Ishikawa (cell line): ENCODE measurements at regions not wholly inside any gene's neighbourhood (a gene's known extent, or its start where the extent isn't known, plus 50 kb on each side); places are given as distances from the start of the nearest gene placed in this dataset.

Experiments
- CEBPB ChIP-seq: IDR thresholded peaks from 2 replicates; pipeline ENCODE4 v1.6.1; 2012
- CREB1 ChIP-seq: IDR thresholded peaks from 2 replicates; pipeline ENCODE4 v1.6.1; 2012; ENCODE audit warnings: low read depth
- EGR1 ChIP-seq: IDR thresholded peaks from 2 replicates; pipeline ENCODE4 v1.6.1; 2012
- EP300 ChIP-seq: IDR thresholded peaks from 2 replicates; pipeline ENCODE4 v1.6.1; 2012; ENCODE audit warnings: borderline replicate concordance
- FOXM1 ChIP-seq: IDR thresholded peaks from 2 replicates; pipeline ENCODE4 v1.6.1; 2012; ENCODE audit warnings: low read depth, borderline replicate concordance
- NFIC ChIP-seq: IDR thresholded peaks from 2 replicates; pipeline ENCODE4 v1.6.1; 2012
- RAD21 ChIP-seq: IDR thresholded peaks from 2 replicates; pipeline ENCODE4 v1.6.1; 2012; ENCODE audit warnings: low read depth
- TAF1 ChIP-seq: IDR thresholded peaks from 2 replicates; pipeline ENCODE4 v1.6.1; 2012; ENCODE audit warnings: low read depth, mild to moderate bottlenecking
- TCF12 ChIP-seq: IDR thresholded peaks from 2 replicates; pipeline ENCODE4 v1.6.1; 2012; ENCODE audit warnings: low read depth
- TEAD4 ChIP-seq: IDR thresholded peaks from 2 replicates; pipeline ENCODE4 v1.6.1; 2012
- YY1 ChIP-seq: IDR thresholded peaks from 2 replicates; pipeline ENCODE4 v1.6.1; 2012; ENCODE audit warnings: low read depth
- ZBTB7A ChIP-seq: IDR thresholded peaks from 2 replicates; pipeline ENCODE4 v1.6.1; 2012; ENCODE audit warnings: low read depth
- TF ChIP-seq, protein P1 (sequence below): IDR thresholded peaks from 2 replicates; pipeline ENCODE4 v1.6.1; 2012; ENCODE audit warnings: low read depth, mild to moderate bottlenecking
- TF ChIP-seq, protein P2 (sequence below): IDR thresholded peaks from 2 replicates; pipeline ENCODE4 v1.6.1; 2012
- TF ChIP-seq, protein P3 (sequence below): IDR thresholded peaks from 2 replicates; pipeline ENCODE4 v1.6.1; 2012

DNA sequence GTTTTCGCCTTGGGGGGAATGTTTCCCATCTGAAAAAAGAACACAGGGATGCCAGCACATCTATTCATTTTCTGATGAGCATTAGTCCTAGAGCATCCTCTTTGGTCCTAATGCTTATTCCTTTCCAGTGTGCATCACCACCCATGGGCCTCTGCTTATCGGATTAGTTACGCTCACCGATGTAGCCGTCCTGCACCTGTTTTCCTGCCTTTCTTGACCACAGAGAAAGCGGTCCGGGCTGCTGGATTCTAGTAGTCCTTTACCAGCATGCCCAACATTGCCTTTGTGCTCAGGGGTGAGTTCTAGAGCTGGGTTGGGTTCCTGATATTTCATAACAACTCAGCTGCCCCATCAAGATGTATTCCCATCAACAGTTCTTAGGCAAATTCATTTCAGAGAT, 2084.5 kb upstream of the C9orf72 start:
- TF ChIP-seq NFIC, result no peak
- no peak for TF ChIP-seq RAD21
- TF ChIP-seq EP300, result no peak
- TF ChIP-seq TCF12, result no peak
- no peak for TF ChIP-seq CREB1
- TF ChIP-seq TEAD4, result no peak
- TF ChIP-seq, protein P1, sequence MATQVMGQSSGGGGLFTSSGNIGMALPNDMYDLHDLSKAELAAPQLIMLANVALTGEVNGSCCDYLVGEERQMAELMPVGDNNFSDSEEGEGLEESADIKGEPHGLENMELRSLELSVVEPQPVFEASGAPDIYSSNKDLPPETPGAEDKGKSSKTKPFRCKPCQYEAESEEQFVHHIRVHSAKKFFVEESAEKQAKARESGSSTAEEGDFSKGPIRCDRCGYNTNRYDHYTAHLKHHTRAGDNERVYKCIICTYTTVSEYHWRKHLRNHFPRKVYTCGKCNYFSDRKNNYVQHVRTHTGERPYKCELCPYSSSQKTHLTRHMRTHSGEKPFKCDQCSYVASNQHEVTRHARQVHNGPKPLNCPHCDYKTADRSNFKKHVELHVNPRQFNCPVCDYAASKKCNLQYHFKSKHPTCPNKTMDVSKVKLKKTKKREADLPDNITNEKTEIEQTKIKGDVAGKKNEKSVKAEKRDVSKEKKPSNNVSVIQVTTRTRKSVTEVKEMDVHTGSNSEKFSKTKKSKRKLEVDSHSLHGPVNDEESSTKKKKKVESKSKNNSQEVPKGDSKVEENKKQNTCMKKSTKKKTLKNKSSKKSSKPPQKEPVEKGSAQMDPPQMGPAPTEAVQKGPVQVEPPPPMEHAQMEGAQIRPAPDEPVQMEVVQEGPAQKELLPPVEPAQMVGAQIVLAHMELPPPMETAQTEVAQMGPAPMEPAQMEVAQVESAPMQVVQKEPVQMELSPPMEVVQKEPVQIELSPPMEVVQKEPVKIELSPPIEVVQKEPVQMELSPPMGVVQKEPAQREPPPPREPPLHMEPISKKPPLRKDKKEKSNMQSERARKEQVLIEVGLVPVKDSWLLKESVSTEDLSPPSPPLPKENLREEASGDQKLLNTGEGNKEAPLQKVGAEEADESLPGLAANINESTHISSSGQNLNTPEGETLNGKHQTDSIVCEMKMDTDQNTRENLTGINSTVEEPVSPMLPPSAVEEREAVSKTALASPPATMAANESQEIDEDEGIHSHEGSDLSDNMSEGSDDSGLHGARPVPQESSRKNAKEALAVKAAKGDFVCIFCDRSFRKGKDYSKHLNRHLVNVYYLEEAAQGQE, result no peak
- TF ChIP-seq TAF1, result no peak
- TF ChIP-seq EGR1, result no peak
- TF ChIP-seq, protein P2, sequence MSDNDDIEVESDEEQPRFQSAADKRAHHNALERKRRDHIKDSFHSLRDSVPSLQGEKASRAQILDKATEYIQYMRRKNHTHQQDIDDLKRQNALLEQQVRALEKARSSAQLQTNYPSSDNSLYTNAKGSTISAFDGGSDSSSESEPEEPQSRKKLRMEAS, result no peak
- TF ChIP-seq FOXM1, result no peak
- TF ChIP-seq CEBPB, result no peak

DNA sequence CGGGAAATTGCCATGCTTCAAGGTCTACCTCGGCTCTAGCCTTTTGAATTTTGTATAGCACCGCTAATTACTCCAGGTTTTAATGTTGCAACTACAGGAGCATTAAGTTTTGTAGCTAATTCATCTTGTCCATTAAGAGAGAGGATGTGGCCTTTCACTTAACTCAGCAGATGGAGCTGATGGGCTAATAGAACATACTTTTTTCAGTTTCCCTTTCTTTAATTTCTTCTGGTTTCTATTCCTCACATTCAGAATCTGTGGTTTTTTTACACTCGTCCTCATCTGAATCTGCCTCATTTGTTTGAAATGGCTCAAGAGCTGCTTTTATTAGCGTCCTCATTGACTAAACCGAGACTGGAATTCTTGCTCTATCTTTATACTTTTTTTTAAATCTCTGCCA, 2085.7 kb upstream of the C9orf72 start:
- TF ChIP-seq YY1, result no peak
- no peak for TF ChIP-seq TEAD4
- TF ChIP-seq RAD21, result no peak
- no peak for TF ChIP-seq TCF12
- TF ChIP-seq ZBTB7A, result no peak
- TF ChIP-seq, protein P3, sequence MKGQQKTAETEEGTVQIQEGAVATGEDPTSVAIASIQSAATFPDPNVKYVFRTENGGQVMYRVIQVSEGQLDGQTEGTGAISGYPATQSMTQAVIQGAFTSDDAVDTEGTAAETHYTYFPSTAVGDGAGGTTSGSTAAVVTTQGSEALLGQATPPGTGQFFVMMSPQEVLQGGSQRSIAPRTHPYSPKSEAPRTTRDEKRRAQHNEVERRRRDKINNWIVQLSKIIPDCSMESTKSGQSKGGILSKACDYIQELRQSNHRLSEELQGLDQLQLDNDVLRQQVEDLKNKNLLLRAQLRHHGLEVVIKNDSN, result no peak
- TF ChIP-seq EP300, result no peak

DNA sequence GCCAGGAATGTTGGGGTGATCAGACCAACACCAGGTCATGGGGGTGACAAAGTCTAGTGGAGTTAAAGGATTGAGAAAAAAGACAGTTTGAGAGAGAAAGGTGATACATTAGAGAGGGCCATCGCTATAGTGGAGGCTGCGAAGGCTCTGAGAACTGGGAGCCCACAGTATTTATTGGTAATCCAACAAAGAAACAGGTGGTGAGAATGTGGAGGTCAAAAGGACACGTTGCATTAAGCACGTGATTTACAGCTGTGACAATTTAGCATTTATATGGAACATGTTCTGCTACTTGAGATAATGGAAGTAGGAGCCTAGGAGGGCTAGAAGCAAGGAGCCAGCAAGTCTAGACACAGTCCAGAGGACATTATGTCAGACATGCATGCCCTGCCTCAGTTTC, 2086.5 kb upstream of the C9orf72 start:
- TF ChIP-seq, protein P3, result no peak
- TF ChIP-seq YY1 (no peak), CREB1 (no peak), TEAD4 (no peak), NFIC (no peak), ZBTB7A (no peak), EGR1 (no peak), TAF1 (no peak), TCF12 (no peak), FOXM1 (no peak), RAD21 (no peak), EP300 (no peak), CEBPB (no peak)
- TF ChIP-seq, protein P1, result no peak

- TF ChIP-seq ZBTB7A (no peak), TAF1 (no peak), CREB1 (no peak), EGR1 (no peak)
- TF ChIP-seq, protein P2, result no peak
Observed at GRCh38 chr9:29668732-29669131, 2095.5 kb upstream of the C9orf72 start.

GRCh38 chr9:29669613-29670012, 2096.3 kb upstream of the C9orf72 start:
- TF ChIP-seq, protein P2, result no peak
- no peak for TF ChIP-seq TAF1
- no peak for TF ChIP-seq YY1
- TF ChIP-seq, protein P3, result no peak
- no peak for TF ChIP-seq TCF12
- TF ChIP-seq TEAD4, result no peak
- TF ChIP-seq FOXM1, result no peak
- TF ChIP-seq CEBPB, result no peak

DNA sequence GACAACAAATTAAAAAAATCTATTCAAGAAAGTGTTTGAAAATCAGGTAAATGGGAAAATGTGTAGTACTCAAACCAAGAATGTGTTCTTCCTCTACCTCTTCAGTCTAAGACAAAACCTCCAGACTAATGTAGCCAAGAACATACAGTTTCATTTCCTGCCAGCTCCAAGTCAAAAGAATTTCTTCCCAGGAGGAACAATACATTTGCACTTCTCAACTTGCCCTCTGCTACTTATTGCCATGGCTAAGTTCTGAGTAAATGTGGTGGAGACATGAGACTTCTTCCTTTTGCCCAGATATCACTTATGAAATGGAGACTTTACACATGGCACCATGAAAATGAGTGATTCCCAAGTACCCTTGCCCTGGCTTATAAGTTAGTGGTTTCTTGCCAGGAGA, 2112.2 kb upstream of the C9orf72 start:
- TF ChIP-seq EGR1 (no peak), RAD21 (no peak), TEAD4 (no peak), EP300 (no peak), TCF12 (no peak), YY1 (no peak), FOXM1 (no peak), NFIC (no peak), CEBPB (no peak), TAF1 (no peak), CREB1 (no peak), ZBTB7A (no peak)
- TF ChIP-seq, protein P2, result no peak
- TF ChIP-seq, protein P1, result no peak
- TF ChIP-seq, protein P3, result no peak
